ENCODE measurements at regions not wholly inside any gene's neighbourhood (a gene's known extent, or its start where the extent isn't known, plus 50 kb on each side); places are given as distances from the start of the nearest gene placed in this dataset.

DNA sequence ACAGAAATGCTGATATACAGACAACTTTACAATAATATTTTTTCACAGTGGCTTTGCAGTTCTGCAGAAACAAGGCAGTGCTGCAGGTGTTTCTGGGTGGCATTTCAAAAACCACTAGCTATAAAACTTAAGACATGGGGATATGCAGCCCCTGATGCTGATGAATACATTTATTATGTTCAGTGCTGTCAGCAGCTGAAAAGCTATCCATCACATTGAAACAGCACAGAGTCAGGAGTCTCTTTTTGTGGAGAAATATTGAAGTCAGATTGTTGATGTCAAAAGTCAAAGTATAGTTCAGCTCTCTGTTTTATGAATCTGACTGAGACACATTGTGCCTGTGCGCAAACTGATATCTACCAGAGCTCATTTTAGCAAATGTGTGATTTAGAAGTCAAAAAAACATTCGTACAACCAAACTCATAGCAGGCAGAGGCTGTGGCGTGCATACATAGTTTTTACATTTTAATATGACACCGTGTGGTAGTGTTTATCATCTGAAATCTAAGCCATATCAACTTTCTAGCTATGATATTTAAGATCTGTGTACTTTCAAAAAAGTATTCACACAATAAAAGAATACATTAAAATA, 467.6 kb downstream of the PRKD1 start:
- no peak for DNase-seq (ENCODE audit: low spot score)

DNA sequence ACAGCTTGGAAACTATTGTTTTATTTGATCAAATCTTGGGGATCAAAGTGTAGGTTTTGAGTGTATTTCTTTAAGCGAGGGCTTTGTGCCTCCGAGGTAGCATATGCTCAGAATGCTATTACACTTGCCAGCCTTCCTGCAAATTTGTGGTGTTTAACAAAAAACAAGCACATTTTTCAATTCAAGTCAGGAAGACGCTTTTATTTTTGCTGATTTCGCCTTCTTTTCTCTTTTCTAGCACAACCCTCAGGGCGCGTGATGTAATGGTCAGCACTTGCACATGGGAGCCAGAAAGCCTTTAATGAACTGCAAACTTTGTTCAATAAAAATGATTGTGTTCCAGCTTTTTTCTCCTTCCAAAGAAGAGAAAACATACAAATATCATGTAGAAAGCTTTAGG, 466.5 kb downstream of the PRKD1 start:
- DNase-seq (ENCODE audit: low spot score): no peak

DNA sequence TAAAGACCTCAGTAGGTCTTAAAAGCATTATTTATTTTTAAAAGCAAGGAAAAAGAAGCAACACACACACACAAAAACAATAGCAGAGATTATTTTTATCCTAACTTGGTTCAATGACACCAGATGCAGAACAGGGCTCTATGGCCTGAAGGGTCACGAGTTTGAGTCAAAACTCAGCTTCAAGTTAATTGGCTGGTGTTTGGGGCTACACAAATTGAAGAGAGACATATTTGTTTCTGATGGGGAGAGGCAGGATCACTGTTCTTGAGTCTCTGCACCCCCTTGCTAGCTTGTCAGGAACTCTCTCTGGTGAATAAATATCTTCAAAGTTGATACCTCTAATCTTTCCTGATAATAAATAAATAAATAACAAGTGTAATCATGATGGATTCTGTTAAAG, 466.1 kb downstream of the PRKD1 start:
- no peak for DNase-seq (ENCODE audit: low spot score)

DNA sequence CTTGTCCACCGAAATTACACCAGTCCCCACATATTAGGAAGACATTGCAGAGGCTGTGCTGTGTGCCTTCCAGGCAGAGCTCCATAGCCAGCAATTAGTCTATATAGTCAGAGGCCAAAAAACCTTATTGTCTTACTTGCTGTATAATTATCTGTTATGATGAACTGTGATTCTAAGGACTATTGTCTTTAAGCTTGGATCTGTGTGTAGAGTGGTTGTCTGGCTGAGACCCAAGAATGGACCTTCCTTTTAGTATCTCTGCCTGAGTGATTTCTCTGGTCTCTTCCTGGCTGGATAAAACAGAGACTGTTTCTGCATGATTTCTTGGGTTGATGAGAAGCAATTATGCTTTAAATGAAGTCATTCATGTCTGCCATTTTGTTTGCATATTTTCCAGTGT, 465.3 kb downstream of the PRKD1 start:
- no peak for DNase-seq (ENCODE audit: low spot score)

DNA sequence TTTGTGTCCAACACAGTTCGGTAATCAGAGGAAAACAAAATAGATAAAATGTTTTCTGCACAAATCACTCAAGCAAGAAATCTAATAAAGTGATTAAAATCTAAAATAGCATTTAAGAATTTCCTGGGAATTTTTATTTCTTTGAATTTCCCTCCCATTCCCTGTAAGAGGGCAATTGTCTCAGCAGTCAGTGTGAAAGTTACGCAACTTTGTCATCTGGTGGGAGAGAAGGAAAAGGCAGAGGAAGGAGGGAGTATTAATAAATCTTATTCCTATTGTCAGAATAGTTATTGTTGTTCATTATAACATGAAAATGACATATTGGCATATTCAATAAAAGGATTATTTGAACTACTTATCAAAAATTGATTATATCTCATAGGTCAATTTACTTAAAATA, 464.9 kb downstream of the PRKD1 start:
- DNase-seq (ENCODE audit: low spot score): no peak

DNA sequence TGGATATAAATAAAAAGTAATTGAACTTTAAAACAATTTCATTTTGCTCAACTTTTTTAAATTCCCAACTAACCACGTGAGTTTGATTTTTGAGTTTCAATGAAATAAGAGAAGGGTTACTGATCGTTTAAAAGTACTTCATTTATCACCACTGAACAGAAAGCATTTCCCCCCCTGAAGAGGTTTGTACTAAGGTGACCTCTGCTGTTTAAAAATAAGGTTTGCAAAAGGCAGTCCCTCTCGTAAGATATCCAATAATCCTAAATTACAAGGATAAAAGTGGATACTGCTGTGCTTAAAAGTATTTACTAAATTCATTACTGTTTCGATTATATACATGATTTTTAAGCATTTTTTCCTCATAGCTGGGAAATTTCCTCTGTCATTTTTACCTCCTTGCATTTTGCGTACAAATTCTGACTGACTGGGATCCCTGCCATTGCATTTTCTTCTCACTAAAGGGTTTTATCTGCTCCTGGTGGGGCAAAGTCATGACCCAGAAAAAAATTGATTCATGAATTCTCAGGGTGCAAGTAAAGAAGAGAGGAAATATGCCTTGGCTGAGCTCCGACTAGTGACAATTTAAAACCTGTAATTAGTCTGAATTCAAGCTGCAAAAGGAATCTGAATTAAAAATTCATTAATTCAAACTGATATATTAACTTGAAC, 463.8 kb downstream of the PRKD1 start:
- DNase-seq (ENCODE audit: low spot score): no peak

DNA sequence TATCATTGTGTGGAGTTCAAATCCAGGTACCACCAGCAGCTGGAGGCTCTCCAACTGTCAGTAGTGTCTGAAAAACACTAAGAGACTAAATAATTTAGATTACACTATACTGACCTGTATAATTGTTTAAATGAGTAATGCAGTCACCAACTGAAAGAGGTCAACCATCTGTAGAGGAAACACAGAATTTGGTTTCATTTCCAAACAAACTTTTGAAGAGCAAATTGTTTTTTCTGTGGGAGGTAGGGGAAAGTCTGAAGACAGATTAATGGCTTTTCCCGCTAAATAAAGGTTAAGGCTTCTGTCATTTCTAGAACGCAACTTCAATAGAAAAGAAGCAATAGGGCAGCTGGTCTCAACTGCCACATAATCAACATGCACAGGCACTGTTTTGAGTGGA, 462.6 kb downstream of the PRKD1 start:
- no peak for DNase-seq (ENCODE audit: low spot score)

DNA sequence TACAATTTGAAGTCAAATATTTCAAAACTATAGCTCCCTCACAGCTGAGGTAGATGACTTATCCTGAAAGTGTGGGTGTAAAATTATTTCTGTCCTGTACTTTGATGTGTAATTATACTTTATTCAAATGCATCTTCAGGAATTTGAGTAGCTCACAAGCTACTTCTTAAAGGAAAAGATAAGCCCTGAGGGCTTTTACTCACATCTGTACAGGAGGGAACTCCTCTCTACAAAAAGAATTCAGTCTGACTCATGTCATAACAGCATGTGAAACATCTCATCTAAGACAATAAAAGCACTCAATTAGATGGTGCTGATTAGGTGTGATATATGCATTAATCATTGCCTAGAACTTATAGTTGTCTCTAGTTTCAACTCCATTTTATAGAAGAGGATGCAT, 452.0 kb downstream of the PRKD1 start:
- DNase-seq (ENCODE audit: low spot score): no peak

DNA sequence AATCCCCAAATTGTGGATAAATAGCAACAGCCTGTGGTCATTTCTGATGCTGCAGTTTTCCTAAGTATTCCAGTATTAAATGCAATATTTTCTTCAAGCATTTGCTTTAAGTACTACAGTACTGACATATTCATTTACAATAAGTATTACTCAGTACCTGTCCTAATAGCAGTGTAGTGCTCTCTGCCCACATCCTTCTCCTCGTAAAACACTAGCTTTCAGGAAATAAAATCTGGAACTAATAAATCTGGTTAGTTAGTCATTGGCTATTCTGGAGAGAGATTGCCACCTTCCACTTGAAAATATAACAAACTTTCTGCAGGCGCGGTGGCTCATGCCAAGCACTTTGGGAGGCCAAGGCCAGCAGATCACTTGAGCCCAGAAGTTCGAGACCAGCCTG, 441.5 kb downstream of the PRKD1 start:
- DNase-seq (ENCODE audit: low spot score): no peak

DNA sequence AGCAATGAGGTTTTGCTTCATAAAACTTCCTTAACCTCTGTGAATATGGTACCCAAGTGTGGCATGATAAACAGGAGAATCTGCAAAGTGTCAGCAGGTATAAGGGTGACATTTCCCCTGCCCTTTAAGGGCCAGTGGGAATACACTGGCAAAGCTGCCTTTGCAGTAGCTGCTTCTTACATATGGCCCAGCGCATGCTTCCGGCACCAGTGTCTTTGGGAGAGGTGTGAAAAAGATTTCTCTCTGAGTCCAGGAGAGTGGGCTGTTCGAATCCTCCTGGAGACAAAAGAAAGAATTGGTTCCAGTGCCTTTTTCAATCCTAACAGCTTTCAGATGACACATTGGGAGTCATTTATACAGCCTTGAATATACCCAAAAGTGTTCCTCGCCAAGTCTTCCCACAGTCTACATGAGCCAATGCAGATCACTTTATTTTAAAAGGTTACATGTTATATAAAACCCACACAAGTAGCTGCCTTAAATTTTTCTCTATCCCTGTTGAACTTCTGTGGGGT, 437.7 kb downstream of the PRKD1 start:
- no peak for DNase-seq (ENCODE audit: low spot score)

DNA sequence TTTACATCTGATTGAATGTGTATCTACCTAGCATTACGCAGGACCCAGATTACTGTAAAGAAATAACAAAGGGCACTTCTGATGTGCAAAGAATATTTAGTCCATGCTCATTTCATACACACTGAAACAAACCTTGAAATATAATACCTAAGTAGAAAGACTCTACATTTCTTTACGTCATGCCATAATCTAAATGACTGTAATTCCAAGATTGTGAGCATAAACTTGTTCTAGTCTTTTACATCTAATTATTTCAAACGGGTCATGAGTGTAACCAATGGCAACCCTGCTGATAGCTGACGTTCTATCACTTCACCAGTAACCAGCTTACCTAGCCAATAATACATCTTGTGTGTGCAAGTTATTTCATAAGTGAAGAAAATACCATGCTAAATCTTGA, 433.8 kb downstream of the PRKD1 start:
- DNase-seq (ENCODE audit: low spot score): no peak

DNA sequence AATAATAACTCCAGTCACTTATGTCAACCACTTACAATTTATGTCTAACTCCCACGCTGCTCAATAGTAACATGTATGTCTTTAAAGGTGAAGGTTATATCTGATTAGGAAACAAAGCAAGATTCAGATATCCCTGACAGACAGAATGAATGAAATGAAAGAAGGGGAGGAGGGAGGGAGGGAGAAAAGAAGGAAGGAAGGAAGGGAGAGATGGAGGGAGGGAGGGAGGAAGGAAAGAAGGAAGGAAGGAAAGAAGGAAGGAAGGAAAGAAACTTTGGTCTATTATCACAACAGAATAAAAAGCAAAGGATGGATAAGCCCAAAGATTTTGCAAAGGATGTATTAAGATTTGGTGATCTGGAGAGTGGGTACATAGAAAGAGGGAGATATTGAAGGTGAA, 433.3 kb downstream of the PRKD1 start:
- DNase-seq (ENCODE audit: low spot score): no peak

DNA sequence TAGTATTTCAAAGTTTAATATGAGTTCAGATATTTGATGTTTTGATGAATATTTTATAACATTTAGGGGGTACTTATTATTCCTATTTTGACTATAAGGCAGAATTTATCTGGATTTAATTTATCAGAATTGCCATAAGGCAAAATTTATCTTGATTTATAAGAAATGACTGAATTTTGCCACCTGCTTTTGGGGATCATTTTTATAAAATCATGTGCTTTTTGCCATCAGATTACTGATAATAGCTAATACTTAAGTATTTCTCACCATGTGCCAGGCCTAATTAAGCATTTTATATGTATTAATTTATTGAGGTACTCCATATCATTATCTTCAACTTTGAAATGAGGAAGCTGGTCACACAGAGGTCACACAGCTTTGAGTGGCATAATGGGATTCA, 423.7 kb downstream of the PRKD1 start:
- DNase-seq (ENCODE audit: low spot score): no peak

DNA sequence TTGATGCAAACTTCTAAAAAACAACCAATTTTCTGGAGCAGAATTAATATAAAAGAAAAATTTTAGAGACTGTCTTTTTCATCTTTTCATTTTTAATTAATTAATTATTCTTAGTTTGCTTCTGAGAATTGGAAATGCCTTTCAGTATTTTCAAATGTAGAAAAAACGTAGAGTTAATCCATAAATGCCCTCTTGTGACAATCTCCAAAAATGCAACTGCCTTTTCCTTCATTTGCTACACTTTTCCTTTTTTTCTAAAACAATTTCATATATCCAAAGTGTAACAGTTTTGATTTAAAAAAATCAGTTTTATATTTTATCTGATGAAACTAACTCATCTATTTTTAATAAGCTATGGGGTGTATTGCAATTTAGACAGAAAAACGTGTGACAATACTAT, 409.3 kb downstream of the PRKD1 start:
- DNase-seq (ENCODE audit: low spot score): no peak

DNA sequence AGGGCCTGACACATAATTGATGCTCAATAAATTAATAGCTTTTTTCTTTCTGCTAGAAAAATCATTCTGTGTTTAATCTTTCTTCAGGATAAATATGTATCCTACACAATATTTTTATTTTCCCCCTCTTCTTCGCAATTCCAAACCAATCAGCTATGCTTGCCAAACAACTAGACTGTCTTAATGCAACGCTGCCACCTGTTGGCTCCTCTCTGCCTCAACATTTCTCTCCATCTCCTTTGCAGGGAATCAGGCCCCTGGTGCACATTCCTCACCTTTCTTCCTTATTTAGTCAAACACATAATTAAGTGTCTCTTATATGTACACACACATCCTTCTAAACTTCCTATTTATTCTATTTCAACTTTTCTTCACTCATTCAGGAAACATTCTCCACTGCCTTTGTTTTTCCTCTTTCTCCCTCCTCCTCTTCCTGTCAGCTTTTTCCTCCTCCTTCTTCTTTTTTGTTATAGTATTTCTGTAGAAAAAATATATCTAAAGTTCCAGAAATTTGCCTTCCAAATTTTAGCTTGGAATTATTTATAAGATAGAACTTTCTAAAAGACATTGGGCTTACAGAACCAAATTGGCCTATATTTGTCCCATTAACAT, 406.0 kb downstream of the PRKD1 start:
- DNase-seq (ENCODE audit: low spot score): no peak

Data from germinal center (tissue), 1 donor.